ENCODE measurements at regions not wholly inside any gene's neighbourhood (a gene's known extent, or its start where the extent isn't known, plus 50 kb on each side); places are given as distances from the start of the nearest gene placed in this dataset.
"Not testable (repeated sequence)": the region's sequence is repeated elsewhere in the genome, so short reads cannot be mapped to it uniquely, and the experiment has no call there.

GRCh38 chr4:18688351-18688750 lies 666.8 kb upstream of the LCORL start:
- peaks cover 36% of the 10 kb centered on the region for H3K4me1 ChIP-seq (ENCODE audit: control insufficient read depth, low read depth, low read length)

GRCh38 chr4:18686338-18687037 lies 664.9 kb upstream of the LCORL start:
- Histone ChIP-seq H3K27me3 (ENCODE audit: control insufficient read depth, insufficient read depth, low read length) (no peaks in the 10 kb centered on the region), H3K27ac (ENCODE audit: low read length) (no peak overlapping the region), H3K9ac (ENCODE audit: low read length) (no peak overlapping the region), H3K9me3 (ENCODE audit: control insufficient read depth, low read depth, low read length) (no peaks in the 10 kb centered on the region), H3K4me3 (ENCODE audit: low read length) (no peak overlapping the region), H3K36me3 (ENCODE audit: control insufficient read depth, low read depth, low read length) (no peaks in the 10 kb centered on the region), H3K4me1 (ENCODE audit: control insufficient read depth, low read depth, low read length) (peaks cover 20% of the 10 kb centered on the region)

More at GRCh38 chr4:18688351-18688750, 666.8 kb upstream of the LCORL start:
- H3K36me3 ChIP-seq (ENCODE audit: control insufficient read depth, low read depth, low read length); H3K27me3 ChIP-seq (ENCODE audit: control insufficient read depth, insufficient read depth, low read length); H3K27ac ChIP-seq (ENCODE audit: low read length); H3K4me3 ChIP-seq (ENCODE audit: low read length); H3K9ac ChIP-seq (ENCODE audit: low read length); H3K9me3 ChIP-seq (ENCODE audit: control insufficient read depth, low read depth, low read length): not testable (repeated sequence)

- Histone ChIP-seq H3K9ac (ENCODE audit: low read length) (no peak overlapping the region), H3K9me3 (ENCODE audit: control insufficient read depth, low read depth, low read length) (no peaks in the 10 kb centered on the region), H3K36me3 (ENCODE audit: control insufficient read depth, low read depth, low read length) (no peaks in the 10 kb centered on the region), H3K4me3 (ENCODE audit: low read length) (no peak overlapping the region), H3K27ac (ENCODE audit: low read length) (no peak overlapping the region), H3K4me1 (ENCODE audit: control insufficient read depth, low read depth, low read length) (peaks cover 6% of the 10 kb centered on the region), H3K27me3 (ENCODE audit: control insufficient read depth, insufficient read depth, low read length) (no peaks in the 10 kb centered on the region)
These were observed 663.4 kb upstream of the LCORL start for GRCh38 chr4:18684932-18685331.

GRCh38 chr4:18676526-18676915 lies 655.0 kb upstream of the LCORL start:
- Histone ChIP-seq H3K4me3 (ENCODE audit: low read length) (no peak overlapping the region), H3K27me3 (ENCODE audit: control insufficient read depth, insufficient read depth, low read length) (no peaks in the 10 kb centered on the region), H3K36me3 (ENCODE audit: control insufficient read depth, low read depth, low read length) (no peaks in the 10 kb centered on the region), H3K9me3 (ENCODE audit: control insufficient read depth, low read depth, low read length) (no peaks in the 10 kb centered on the region), H3K4me1 (ENCODE audit: control insufficient read depth, low read depth, low read length) (no peaks in the 10 kb centered on the region), H3K9ac (ENCODE audit: low read length) (no peak overlapping the region), H3K27ac (ENCODE audit: low read length) (no peak overlapping the region)

- H3K27me3 ChIP-seq (ENCODE audit: control insufficient read depth, insufficient read depth, low read length), result no peaks in the 10 kb centered on the region
- H3K9me3 ChIP-seq (ENCODE audit: control insufficient read depth, low read depth, low read length), result no peaks in the 10 kb centered on the region
- H3K9ac ChIP-seq (ENCODE audit: low read length), result no peak overlapping the region
- no peak overlapping the region for H3K27ac ChIP-seq (ENCODE audit: low read length)
- H3K4me3 ChIP-seq (ENCODE audit: low read length), result no peak overlapping the region
- no peaks in the 10 kb centered on the region for H3K36me3 ChIP-seq (ENCODE audit: control insufficient read depth, low read depth, low read length)
- H3K4me1 ChIP-seq (ENCODE audit: control insufficient read depth, low read depth, low read length), result no peaks in the 10 kb centered on the region
These were observed 654.3 kb upstream of the LCORL start for GRCh38 chr4:18675586-18676525.

- no peak overlapping the region for H3K27ac ChIP-seq (ENCODE audit: low read length)
- no peak overlapping the region for H3K4me3 ChIP-seq (ENCODE audit: low read length)
- no peaks in the 10 kb centered on the region for H3K9me3 ChIP-seq (ENCODE audit: control insufficient read depth, low read depth, low read length)
- no peak overlapping the region for H3K9ac ChIP-seq (ENCODE audit: low read length)
- no peaks in the 10 kb centered on the region for H3K36me3 ChIP-seq (ENCODE audit: control insufficient read depth, low read depth, low read length)
- no peaks in the 10 kb centered on the region for H3K4me1 ChIP-seq (ENCODE audit: control insufficient read depth, low read depth, low read length)
- no peaks in the 10 kb centered on the region for H3K27me3 ChIP-seq (ENCODE audit: control insufficient read depth, insufficient read depth, low read length)
These were observed 648.5 kb upstream of the LCORL start for GRCh38 chr4:18670034-18670433.

- Histone ChIP-seq H3K9me3 (ENCODE audit: control insufficient read depth, low read depth, low read length) (no peaks in the 10 kb centered on the region), H3K4me1 (ENCODE audit: control insufficient read depth, low read depth, low read length) (no peaks in the 10 kb centered on the region), H3K27ac (ENCODE audit: low read length) (no peak overlapping the region), H3K9ac (ENCODE audit: low read length) (no peak overlapping the region), H3K27me3 (ENCODE audit: control insufficient read depth, insufficient read depth, low read length) (no peaks in the 10 kb centered on the region), H3K36me3 (ENCODE audit: control insufficient read depth, low read depth, low read length) (no peaks in the 10 kb centered on the region), H3K4me3 (ENCODE audit: low read length) (no peak overlapping the region)
These were observed 647.8 kb upstream of the LCORL start for GRCh38 chr4:18669390-18669789.

GRCh38 chr4:18666322-18666721 lies 644.8 kb upstream of the LCORL start:
- Histone ChIP-seq H3K9me3 (ENCODE audit: control insufficient read depth, low read depth, low read length) (no peaks in the 10 kb centered on the region), H3K9ac (ENCODE audit: low read length) (no peak overlapping the region), H3K4me1 (ENCODE audit: control insufficient read depth, low read depth, low read length) (no peaks in the 10 kb centered on the region), H3K27me3 (ENCODE audit: control insufficient read depth, insufficient read depth, low read length) (no peaks in the 10 kb centered on the region), H3K36me3 (ENCODE audit: control insufficient read depth, low read depth, low read length) (no peaks in the 10 kb centered on the region), H3K27ac (ENCODE audit: low read length) (no peak overlapping the region), H3K4me3 (ENCODE audit: low read length) (no peak overlapping the region)

GRCh38 chr4:18664171-18664570 lies 642.6 kb upstream of the LCORL start:
- Histone ChIP-seq H3K9me3 (ENCODE audit: control insufficient read depth, low read depth, low read length) (no peaks in the 10 kb centered on the region), H3K9ac (ENCODE audit: low read length) (no peak overlapping the region), H3K27me3 (ENCODE audit: control insufficient read depth, insufficient read depth, low read length) (no peaks in the 10 kb centered on the region), H3K4me3 (ENCODE audit: low read length) (no peak overlapping the region), H3K27ac (ENCODE audit: low read length) (no peak overlapping the region), H3K36me3 (ENCODE audit: control insufficient read depth, low read depth, low read length) (no peaks in the 10 kb centered on the region), H3K4me1 (ENCODE audit: control insufficient read depth, low read depth, low read length) (no peaks in the 10 kb centered on the region)

GRCh38 chr4:18645351-18645750 lies 623.8 kb upstream of the LCORL start:
- no peak overlapping the region for H3K9ac ChIP-seq (ENCODE audit: low read length)
- H3K4me1 ChIP-seq (ENCODE audit: control insufficient read depth, low read depth, low read length), result no peaks in the 10 kb centered on the region
- H3K27me3 ChIP-seq (ENCODE audit: control insufficient read depth, insufficient read depth, low read length), result no peaks in the 10 kb centered on the region
- no peak overlapping the region for H3K27ac ChIP-seq (ENCODE audit: low read length)
- no peak overlapping the region for H3K4me3 ChIP-seq (ENCODE audit: low read length)
- H3K36me3 ChIP-seq (ENCODE audit: control insufficient read depth, low read depth, low read length), result no peaks in the 10 kb centered on the region
- H3K9me3 ChIP-seq (ENCODE audit: control insufficient read depth, low read depth, low read length), result no peaks in the 10 kb centered on the region

- Histone ChIP-seq H3K27ac (ENCODE audit: low read length) (no peak overlapping the region), H3K27me3 (ENCODE audit: control insufficient read depth, insufficient read depth, low read length) (no peaks in the 10 kb centered on the region), H3K9me3 (ENCODE audit: control insufficient read depth, low read depth, low read length) (no peaks in the 10 kb centered on the region), H3K9ac (ENCODE audit: low read length) (no peak overlapping the region), H3K4me3 (ENCODE audit: low read length) (no peak overlapping the region), H3K4me1 (ENCODE audit: control insufficient read depth, low read depth, low read length) (no peaks in the 10 kb centered on the region), H3K36me3 (ENCODE audit: control insufficient read depth, low read depth, low read length) (no peaks in the 10 kb centered on the region)
These were observed 619.8 kb upstream of the LCORL start for GRCh38 chr4:18641334-18641733.

All from iPS-18a (cell line).